ENCODE measurements at regions not wholly inside any gene's neighbourhood (a gene's known extent, or its start where the extent isn't known, plus 50 kb on each side); places are given as distances from the start of the nearest gene placed in this dataset.

- H3K9me3 ChIP-seq (ENCODE audit: control insufficient read depth, low read length), result no peaks in the 10 kb centered on the region
- H3K36me3 ChIP-seq (ENCODE audit: control insufficient read depth in 1 of 2, insufficient read depth in 2 of 2, low read length in 1 of 2), result no peaks in the 10 kb centered on the region
- H3K4me3 ChIP-seq (ENCODE audit: low read length in 2 of 2), result no peak overlapping the region
- no peak overlapping the region for H3K27ac ChIP-seq (ENCODE audit: low read depth in 1 of 2, low read length in 2 of 2)
- H3K4me1 ChIP-seq (ENCODE audit: control insufficient read depth in 1 of 2, insufficient read depth in 2 of 2, low read length in 2 of 2), result no peaks in the 10 kb centered on the region
- no peaks in the 10 kb centered on the region for H3K27me3 ChIP-seq (ENCODE audit: control insufficient read depth in 1 of 2, insufficient read depth in 2 of 2, low read length in 1 of 2)
- 42 to 62% methylated on average over 3 of the region's 3 CpGs for WGBS, 2 donors
- intact Hi-C loops (cut with DNase I), result no loop called here
- no peak for DNase-seq
- ATAC-seq (ENCODE audit: low FRiP score), result no peak
Measured at GRCh38 chr4:160233141-160233540, 1130.3 kb downstream of the RAPGEF2 start.

- ATAC-seq (ENCODE audit: low FRiP score), result no peak
- Histone ChIP-seq H3K27ac (ENCODE audit: low read depth in 1 of 2, low read length in 2 of 2) (no peak overlapping the region), H3K4me3 (ENCODE audit: low read length in 2 of 2) (no peak overlapping the region), H3K9me3 (ENCODE audit: control insufficient read depth, low read length) (no peaks in the 10 kb centered on the region), H3K27me3 (ENCODE audit: control insufficient read depth in 1 of 2, insufficient read depth in 2 of 2, low read length in 1 of 2) (no peaks in the 10 kb centered on the region), H3K36me3 (ENCODE audit: control insufficient read depth in 1 of 2, insufficient read depth in 2 of 2, low read length in 1 of 2) (no peaks in the 10 kb centered on the region), H3K4me1 (ENCODE audit: control insufficient read depth in 1 of 2, insufficient read depth in 2 of 2, low read length in 2 of 2) (no peaks in the 10 kb centered on the region)
- DNase-seq, result no peak
- WGBS, 2 donors, result 35 to 47% methylated on average over 2 of the region's 2 CpGs
- intact Hi-C loops (cut with DNase I), result no loop called here
Measured at GRCh38 chr4:160235285-160235684, 1132.4 kb downstream of the RAPGEF2 start.

DNA sequence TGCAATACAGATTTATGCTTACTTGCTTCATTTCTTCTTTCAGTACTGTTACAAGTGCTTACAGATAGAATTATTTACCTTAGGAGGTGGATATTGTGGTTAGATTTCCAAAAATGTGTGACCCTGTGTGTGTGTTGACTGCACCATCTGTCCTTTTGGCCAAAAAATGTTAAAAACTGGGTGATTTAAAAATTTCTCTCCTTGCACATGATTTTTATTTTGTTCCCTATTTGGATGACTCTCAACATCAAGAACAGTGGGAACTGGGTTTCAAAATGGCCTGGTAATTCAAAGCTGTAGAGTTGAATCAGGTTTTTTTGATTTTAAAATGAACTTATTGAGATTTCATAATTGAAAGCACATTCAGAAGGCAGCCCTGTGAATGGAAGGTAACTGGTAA, 1132.9 kb downstream of the RAPGEF2 start:
- Histone ChIP-seq H3K4me1 (ENCODE audit: control insufficient read depth in 1 of 2, insufficient read depth in 2 of 2, low read length in 2 of 2) (no peaks in the 10 kb centered on the region), H3K9me3 (ENCODE audit: control insufficient read depth, low read length) (no peaks in the 10 kb centered on the region), H3K27me3 (ENCODE audit: control insufficient read depth in 1 of 2, insufficient read depth in 2 of 2, low read length in 1 of 2) (no peaks in the 10 kb centered on the region), H3K36me3 (ENCODE audit: control insufficient read depth in 1 of 2, insufficient read depth in 2 of 2, low read length in 1 of 2) (no peaks in the 10 kb centered on the region), H3K4me3 (ENCODE audit: low read length in 2 of 2) (no peak overlapping the region), H3K27ac (ENCODE audit: low read depth in 1 of 2, low read length in 2 of 2) (no peak overlapping the region)
- intact Hi-C loops (cut with DNase I), result no loop called here
- no peak for DNase-seq
- ATAC-seq (ENCODE audit: low FRiP score), result no peak

DNA sequence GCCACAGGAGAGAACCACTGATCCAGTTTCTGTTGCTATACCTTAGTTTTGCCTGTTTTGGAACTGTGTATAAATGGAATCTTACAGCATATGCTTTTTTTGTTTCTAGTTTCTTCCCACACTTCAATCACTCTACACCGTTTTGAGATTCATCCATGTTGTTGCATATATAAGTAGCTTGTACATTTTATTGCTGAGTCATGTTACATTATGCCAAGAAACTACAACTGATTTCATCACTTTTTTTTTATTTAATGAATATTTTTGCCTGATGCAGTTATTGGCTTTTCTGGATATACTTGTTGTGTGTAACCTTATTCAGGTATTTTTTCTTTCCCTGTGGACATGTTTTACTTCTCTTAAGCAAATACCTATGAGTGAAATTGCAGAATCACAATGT, 1135.9 kb downstream of the RAPGEF2 start:
- Histone ChIP-seq H3K27me3 (ENCODE audit: control insufficient read depth in 1 of 2, insufficient read depth in 2 of 2, low read length in 1 of 2) (no peaks in the 10 kb centered on the region), H3K27ac (ENCODE audit: low read depth in 1 of 2, low read length in 2 of 2) (no peak overlapping the region), H3K9me3 (ENCODE audit: control insufficient read depth, low read length) (no peaks in the 10 kb centered on the region), H3K4me3 (ENCODE audit: low read length in 2 of 2) (no peak overlapping the region), H3K36me3 (ENCODE audit: control insufficient read depth in 1 of 2, insufficient read depth in 2 of 2, low read length in 1 of 2) (no peaks in the 10 kb centered on the region), H3K4me1 (ENCODE audit: control insufficient read depth in 1 of 2, insufficient read depth in 2 of 2, low read length in 2 of 2) (no peaks in the 10 kb centered on the region)
- intact Hi-C loops (cut with DNase I), result no loop called here
- no peak for DNase-seq
- ATAC-seq (ENCODE audit: low FRiP score), result no peak
- 76 to 80% methylated on average over 1 of the region's 1 CpG for WGBS, 2 donors

- H3K27me3 ChIP-seq (ENCODE audit: control insufficient read depth in 1 of 2, insufficient read depth in 2 of 2, low read length in 1 of 2), result no peaks in the 10 kb centered on the region
- H3K27ac ChIP-seq (ENCODE audit: low read depth in 1 of 2, low read length in 2 of 2), result no peak overlapping the region
- no peak for ATAC-seq (ENCODE audit: low FRiP score)
- intact Hi-C loops (cut with DNase I), result no loop called here
- no peak for DNase-seq
- H3K36me3 ChIP-seq (ENCODE audit: control insufficient read depth in 1 of 2, insufficient read depth in 2 of 2, low read length in 1 of 2), result no peaks in the 10 kb centered on the region
- H3K4me1 ChIP-seq (ENCODE audit: control insufficient read depth in 1 of 2, insufficient read depth in 2 of 2, low read length in 2 of 2), result no peaks in the 10 kb centered on the region
- no peak overlapping the region for H3K4me3 ChIP-seq (ENCODE audit: low read length in 2 of 2)
- H3K9me3 ChIP-seq (ENCODE audit: control insufficient read depth, low read length), result peaks cover 1% of the 10 kb centered on the region
- 79 to 87% methylated on average over 7 of the region's 7 CpGs for WGBS, 2 donors
Measured at GRCh38 chr4:160247091-160247656, 1144.3 kb downstream of the RAPGEF2 start.

DNA sequence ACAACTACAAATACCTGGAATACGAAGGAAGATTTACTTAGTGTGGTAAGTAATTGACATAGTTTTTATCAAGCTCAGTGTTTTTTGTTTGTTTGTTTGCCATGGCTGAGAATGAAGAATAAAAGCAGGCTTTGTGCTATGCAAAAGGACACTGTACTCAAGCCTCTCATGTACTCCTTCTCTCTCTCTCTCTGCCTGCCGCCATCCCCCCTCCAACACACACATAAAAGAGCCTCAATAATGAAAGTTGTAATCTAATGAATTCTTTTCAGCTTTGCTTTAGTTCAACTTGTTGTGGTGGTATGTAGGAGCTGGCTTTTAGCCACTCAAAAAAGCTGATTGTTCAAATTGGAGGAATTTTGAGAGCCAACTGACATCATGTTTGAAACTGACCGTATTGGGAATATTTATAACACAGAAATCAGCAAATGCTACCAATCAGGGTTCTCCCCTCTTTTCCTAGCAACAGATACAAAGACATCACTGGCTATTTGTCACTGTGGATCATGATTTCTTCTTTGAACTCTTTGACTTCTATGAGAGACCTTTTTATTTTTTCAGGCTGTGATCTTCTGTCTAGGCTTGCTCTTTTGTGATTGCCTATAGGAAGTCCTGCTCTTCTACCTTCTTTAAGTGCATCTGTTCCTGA, 1148.8 kb downstream of the RAPGEF2 start:
- WGBS, 2 donors, result 40 to 50% methylated on average over 3 of the region's 3 CpGs
- H3K4me3 ChIP-seq (ENCODE audit: low read length in 2 of 2), result no peak overlapping the region
- no peaks in the 10 kb centered on the region for H3K27me3 ChIP-seq (ENCODE audit: control insufficient read depth in 1 of 2, insufficient read depth in 2 of 2, low read length in 1 of 2)
- no peak for ATAC-seq (ENCODE audit: low FRiP score)
- no peak overlapping the region for H3K27ac ChIP-seq (ENCODE audit: low read depth in 1 of 2, low read length in 2 of 2)
- no peaks in the 10 kb centered on the region for H3K4me1 ChIP-seq (ENCODE audit: control insufficient read depth in 1 of 2, insufficient read depth in 2 of 2, low read length in 2 of 2)
- no peaks in the 10 kb centered on the region for H3K36me3 ChIP-seq (ENCODE audit: control insufficient read depth in 1 of 2, insufficient read depth in 2 of 2, low read length in 1 of 2)
- no peak for DNase-seq
- intact Hi-C loops (cut with DNase I), result no loop called here
- no peaks in the 10 kb centered on the region for H3K9me3 ChIP-seq (ENCODE audit: control insufficient read depth, low read length)

DNA sequence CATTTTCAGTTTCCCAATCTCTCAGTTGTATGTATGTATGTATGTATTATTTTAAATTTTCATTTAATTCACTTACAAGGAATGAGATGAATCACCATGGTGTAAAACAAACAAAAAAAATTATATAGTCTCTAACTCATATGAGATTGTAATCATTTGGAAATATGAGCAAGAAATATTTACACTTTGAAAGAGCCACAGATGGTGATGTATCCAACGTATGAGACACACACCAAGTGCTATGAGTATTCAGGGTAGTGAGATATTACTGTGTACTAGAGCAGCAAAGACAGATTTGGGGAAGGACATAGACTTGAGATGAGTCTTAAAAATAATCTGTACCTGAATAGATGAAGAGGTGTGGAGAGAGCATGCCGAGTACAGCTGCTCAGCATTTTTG, 1154.4 kb downstream of the RAPGEF2 start:
- H3K9me3 ChIP-seq (ENCODE audit: control insufficient read depth, low read length), result no peaks in the 10 kb centered on the region
- H3K36me3 ChIP-seq (ENCODE audit: control insufficient read depth in 1 of 2, insufficient read depth in 2 of 2, low read length in 1 of 2), result no peaks in the 10 kb centered on the region
- no peaks in the 10 kb centered on the region for H3K27me3 ChIP-seq (ENCODE audit: control insufficient read depth in 1 of 2, insufficient read depth in 2 of 2, low read length in 1 of 2)
- no peak overlapping the region for H3K4me3 ChIP-seq (ENCODE audit: low read length in 2 of 2)
- intact Hi-C loops (cut with DNase I), result no loop called here
- H3K4me1 ChIP-seq (ENCODE audit: control insufficient read depth in 1 of 2, insufficient read depth in 2 of 2, low read length in 2 of 2), result no peaks in the 10 kb centered on the region
- ATAC-seq (ENCODE audit: low FRiP score) (no peak), DNase-seq (no peak)
- 75 to 79% methylated on average over 2 of the region's 2 CpGs for WGBS, 2 donors
- no peak overlapping the region for H3K27ac ChIP-seq (ENCODE audit: low read depth in 1 of 2, low read length in 2 of 2)

GRCh38 chr4:160265014-160265413, 1162.1 kb downstream of the RAPGEF2 start:
- Histone ChIP-seq H3K4me1 (ENCODE audit: control insufficient read depth in 1 of 2, insufficient read depth in 2 of 2, low read length in 2 of 2) (no peaks in the 10 kb centered on the region), H3K9me3 (ENCODE audit: control insufficient read depth, low read length) (no peaks in the 10 kb centered on the region), H3K27me3 (ENCODE audit: control insufficient read depth in 1 of 2, insufficient read depth in 2 of 2, low read length in 1 of 2) (no peaks in the 10 kb centered on the region), H3K36me3 (ENCODE audit: control insufficient read depth in 1 of 2, insufficient read depth in 2 of 2, low read length in 1 of 2) (no peaks in the 10 kb centered on the region), H3K4me3 (ENCODE audit: low read length in 2 of 2) (no peak overlapping the region), H3K27ac (ENCODE audit: low read depth in 1 of 2, low read length in 2 of 2) (no peak overlapping the region)
- WGBS, 2 donors, result 28 to 41% methylated on average over 1 of the region's 1 CpG
- ATAC-seq (ENCODE audit: low FRiP score), result no peak
- DNase-seq, result no peak
- intact Hi-C loops (cut with DNase I), result no loop called here

GRCh38 chr4:160265836-160266235, 1163.0 kb downstream of the RAPGEF2 start:
- no peaks in the 10 kb centered on the region for H3K27me3 ChIP-seq (ENCODE audit: control insufficient read depth in 1 of 2, insufficient read depth in 2 of 2, low read length in 1 of 2)
- ATAC-seq (ENCODE audit: low FRiP score) (no peak), DNase-seq (no peak)
- no peaks in the 10 kb centered on the region for H3K9me3 ChIP-seq (ENCODE audit: control insufficient read depth, low read length)
- H3K27ac ChIP-seq (ENCODE audit: low read depth in 1 of 2, low read length in 2 of 2), result no peak overlapping the region
- H3K4me1 ChIP-seq (ENCODE audit: control insufficient read depth in 1 of 2, insufficient read depth in 2 of 2, low read length in 2 of 2), result no peaks in the 10 kb centered on the region
- 87 to 89% methylated on average over 2 of the region's 2 CpGs for WGBS, 2 donors
- intact Hi-C loops (cut with DNase I), result no loop called here
- no peaks in the 10 kb centered on the region for H3K36me3 ChIP-seq (ENCODE audit: control insufficient read depth in 1 of 2, insufficient read depth in 2 of 2, low read length in 1 of 2)
- no peak overlapping the region for H3K4me3 ChIP-seq (ENCODE audit: low read length in 2 of 2)
